ENCODE measurements at regions not wholly inside any gene's neighbourhood (a gene's known extent, or its start where the extent isn't known, plus 50 kb on each side); places are given as distances from the start of the nearest gene placed in this dataset. TPM values are rescaled to one million over a fixed set of nuclear protein-coding genes. Genes with fewer than 3 reads are reported as not detected.

- no peak for TF ChIP-seq CTCF (IDR thresholded peaks at IDR 0.05; ENCODE audit: insufficient read depth, low read depth, low read length)
- no peaks in the 10 kb centered on the region for H3K27me3 ChIP-seq (ENCODE audit: control insufficient read depth, insufficient read depth, low read length)
- no peak overlapping the region for H3K4me3 ChIP-seq (ENCODE audit: low read depth, low read length)
- ChIA-PET CTCF (interaction anchor here (1.1 to 1.6 kb wide), 3 partner anchors 11 to 16 kb away, joined by 3 to 9 read pairs (median 4); no protein-coding TSS in a partner anchor), POLR2A (no interaction called here)
- no peaks in the 10 kb centered on the region for H3K36me3 ChIP-seq (ENCODE audit: control insufficient read depth, insufficient read depth, low read length)
- no peak for DNase-seq (ENCODE audit: low read depth)
These were observed 236.3 kb upstream of the SORL1-AS1 start for GRCh38 chr11:121688860-121689614.

- POLR2A ChIA-PET: interaction anchor here (0.7 kb wide), 1 partner anchor 9 kb away, joined by 3 read pairs; no protein-coding TSS in a partner anchor
- TF ChIP-seq CTCF (IDR thresholded peaks at IDR 0.05; ENCODE audit: insufficient read depth, low read depth, low read length): no peak
- peak; percentile 33 for DNase-seq (ENCODE audit: low read depth)
- no peaks in the 10 kb centered on the region for H3K36me3 ChIP-seq (ENCODE audit: control insufficient read depth, insufficient read depth, low read length)
- CTCF ChIA-PET: interaction anchor here (0.7 to 1.6 kb wide), 4 partner anchors 12 to 29 kb away, joined by 3 to 9 read pairs (median 4); no protein-coding TSS in a partner anchor
- H3K4me3 ChIP-seq (ENCODE audit: low read depth, low read length): no peak overlapping the region
- H3K27me3 ChIP-seq (ENCODE audit: control insufficient read depth, insufficient read depth, low read length): no peaks in the 10 kb centered on the region
These were observed 235.3 kb upstream of the SORL1-AS1 start for GRCh38 chr11:121688055-121688491.

- no peak for DNase-seq (ENCODE audit: low read depth)
- Histone ChIP-seq H3K4me3 (ENCODE audit: low read depth, low read length) (no peak overlapping the region), H3K27me3 (ENCODE audit: control insufficient read depth, insufficient read depth, low read length) (no peaks in the 10 kb centered on the region), H3K36me3 (ENCODE audit: control insufficient read depth, insufficient read depth, low read length) (no peaks in the 10 kb centered on the region)
- ChIA-PET CTCF (no interaction called here), POLR2A (no interaction called here)
- no peak for TF ChIP-seq CTCF (IDR thresholded peaks at IDR 0.05; ENCODE audit: insufficient read depth, low read depth, low read length)
These were observed 231.0 kb upstream of the SORL1-AS1 start for GRCh38 chr11:121683791-121684190.

Small RNAs in the stretch of these regions (small RNA-seq; reads per million reads assigned to genes)
- not detected for gene RNU6-256P (ENCODE audit: insufficient read length, low read depth, low replicate concordance)
